ENCODE measurements at regions not wholly inside any gene's neighbourhood (a gene's known extent, or its start where the extent isn't known, plus 50 kb on each side); places are given as distances from the start of the nearest gene placed in this dataset.

DNA sequence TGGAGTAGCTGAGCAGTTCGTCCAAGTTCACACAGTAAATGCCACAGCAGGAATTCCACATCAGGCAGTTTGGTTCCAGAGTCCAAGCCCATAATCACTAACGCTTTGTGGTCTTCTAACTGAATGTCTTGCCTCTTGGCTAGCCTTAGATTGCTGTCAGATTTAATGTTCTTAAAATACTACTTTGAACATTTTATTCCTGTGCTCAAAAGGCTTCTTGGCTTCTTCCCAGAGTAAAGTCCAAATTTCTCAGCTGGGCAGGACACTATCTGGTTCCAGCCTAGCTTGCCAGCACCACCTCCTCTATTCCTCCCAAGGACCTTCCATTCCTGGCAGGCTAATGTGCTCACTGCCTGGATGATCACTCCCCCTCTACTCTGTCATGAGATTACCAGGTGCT lies 256.9 kb downstream of the SQOR start (continued):
- TF ChIP-seq BRCA1 (IDR thresholded peaks at IDR 0.05; ENCODE audit: low read depth, low read length) (no peak), PML (IDR thresholded peaks at IDR 0.05; ENCODE audit: low read length) (no peak)

- no peak for ATAC-seq
- no peak overlapping the region for H3K27ac ChIP-seq (ENCODE audit: control insufficient read depth, insufficient read depth)
- no peak for DNase-seq (ENCODE audit: low read depth, low spot score)
- no peak overlapping the region for H3K9ac ChIP-seq (ENCODE audit: control insufficient read depth, insufficient read depth, low read length)
- no peaks in the 10 kb centered on the region for H3K79me2 ChIP-seq (ENCODE audit: control insufficient read depth, insufficient read depth, low read length)
- no peaks in the 10 kb centered on the region for H3K36me3 ChIP-seq (ENCODE audit: control insufficient read depth in 2 of 2, insufficient read depth in 2 of 2, low read length in 1 of 2)
- no peak overlapping the region for H3K4me2 ChIP-seq (ENCODE audit: control insufficient read depth, insufficient read depth)
- ChIA-PET CTCF (no interaction called here), RAD21 (ENCODE audit: unreplicated experiment) (no interaction called here), POLR2A (no interaction called here), SMC1A (ENCODE audit: uncharacterized antibody, unreplicated experiment) (interaction anchor here (0.6 kb wide), 1 partner anchor 45 kb away, joined by 4 read pairs; no protein-coding TSS in a partner anchor)
- no peaks in the 10 kb centered on the region for H4K20me1 ChIP-seq (ENCODE audit: control insufficient read depth, insufficient read depth)
- H3K9me3 ChIP-seq (replicated peaks; ENCODE audit: control insufficient read depth, insufficient read depth, low read length), result no peaks in the 10 kb centered on the region
- WGBS (ENCODE audit: insufficient coverage, insufficient replicate concordance, low lambda C conversion rate, missing lambda C conversion rate), result 12% methylated on average over 3 of the region's 3 CpGs
- H2AFZ ChIP-seq (ENCODE audit: control insufficient read depth, low read depth, low read length), result no peak overlapping the region
- no peaks in the 10 kb centered on the region for H3K27me3 ChIP-seq (replicated peaks in 1 of 2; ENCODE audit: control insufficient read depth in 2 of 2, insufficient read depth in 2 of 2, low read length in 1 of 2)
- no peak for FAIRE-seq
- BruUV-seq (replicated peaks), result no TSS peak
- no peak overlapping the region for H3K4me3 ChIP-seq
- H3K4me1 ChIP-seq (ENCODE audit: control insufficient read depth, insufficient read depth, low read length), result no peaks in the 10 kb centered on the region
- intact Hi-C loops (cut with micrococcal nuclease; ENCODE audit: unreplicated experiment), result no loop called here
- in situ Hi-C loops (cut with MboI), result no loop called here
- no peak for TF ChIP-seq HDGF (IDR thresholded peaks at IDR 0.05)
- TF ChIP-seq STAT1 (conservative IDR thresholded peaks at IDR 0.05), result no peak
- TF ChIP-seq NFXL1 (IDR thresholded peaks at IDR 0.05; ENCODE audit: borderline replicate concordance), result no peak
- TF ChIP-seq ASH2L (IDR thresholded peaks at IDR 0.05; ENCODE audit: borderline replicate concordance, low read depth), result no peak
- TF ChIP-seq PML (IDR thresholded peaks at IDR 0.05; ENCODE audit: low read length), result no peak
- TF ChIP-seq ZNF622 (IDR thresholded peaks at IDR 0.05), result no peak
- no peak for TF ChIP-seq POLR2AphosphoS2 (IDR thresholded peaks at IDR 0.05; ENCODE audit: low read depth, low read length)
- TF ChIP-seq, protein P1, sequence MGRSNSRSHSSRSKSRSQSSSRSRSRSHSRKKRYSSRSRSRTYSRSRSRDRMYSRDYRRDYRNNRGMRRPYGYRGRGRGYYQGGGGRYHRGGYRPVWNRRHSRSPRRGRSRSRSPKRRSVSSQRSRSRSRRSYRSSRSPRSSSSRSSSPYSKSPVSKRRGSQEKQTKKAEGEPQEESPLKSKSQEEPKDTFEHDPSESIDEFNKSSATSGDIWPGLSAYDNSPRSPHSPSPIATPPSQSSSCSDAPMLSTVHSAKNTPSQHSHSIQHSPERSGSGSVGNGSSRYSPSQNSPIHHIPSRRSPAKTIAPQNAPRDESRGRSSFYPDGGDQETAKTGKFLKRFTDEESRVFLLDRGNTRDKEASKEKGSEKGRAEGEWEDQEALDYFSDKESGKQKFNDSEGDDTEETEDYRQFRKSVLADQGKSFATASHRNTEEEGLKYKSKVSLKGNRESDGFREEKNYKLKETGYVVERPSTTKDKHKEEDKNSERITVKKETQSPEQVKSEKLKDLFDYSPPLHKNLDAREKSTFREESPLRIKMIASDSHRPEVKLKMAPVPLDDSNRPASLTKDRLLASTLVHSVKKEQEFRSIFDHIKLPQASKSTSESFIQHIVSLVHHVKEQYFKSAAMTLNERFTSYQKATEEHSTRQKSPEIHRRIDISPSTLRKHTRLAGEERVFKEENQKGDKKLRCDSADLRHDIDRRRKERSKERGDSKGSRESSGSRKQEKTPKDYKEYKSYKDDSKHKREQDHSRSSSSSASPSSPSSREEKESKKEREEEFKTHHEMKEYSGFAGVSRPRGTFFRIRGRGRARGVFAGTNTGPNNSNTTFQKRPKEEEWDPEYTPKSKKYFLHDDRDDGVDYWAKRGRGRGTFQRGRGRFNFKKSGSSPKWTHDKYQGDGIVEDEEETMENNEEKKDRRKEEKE (IDR thresholded peaks at IDR 0.05), result no peak
- no peak for TF ChIP-seq TBL1XR1 (IDR thresholded peaks at IDR 0.05; ENCODE audit: low read depth, low read length)
- no peak for TF ChIP-seq SMAD5 (IDR thresholded peaks at IDR 0.05; ENCODE audit: low read depth)
- TF ChIP-seq NRF1 (conservative IDR thresholded peaks at IDR 0.05; ENCODE audit: low read depth, low read length), result no peak
- TF ChIP-seq PKNOX1 (IDR thresholded peaks at IDR 0.05), result no peak
- TF ChIP-seq RCOR1 (conservative IDR thresholded peaks at IDR 0.05; ENCODE audit: low read depth, low read length), result no peak
- TF ChIP-seq SIX5 (IDR thresholded peaks at IDR 0.05; ENCODE audit: low read depth, low read length, severe bottlenecking), result no peak
- no peak for TF ChIP-seq CREM (IDR thresholded peaks at IDR 0.05; ENCODE audit: low read depth)
- TF ChIP-seq, protein P2, sequence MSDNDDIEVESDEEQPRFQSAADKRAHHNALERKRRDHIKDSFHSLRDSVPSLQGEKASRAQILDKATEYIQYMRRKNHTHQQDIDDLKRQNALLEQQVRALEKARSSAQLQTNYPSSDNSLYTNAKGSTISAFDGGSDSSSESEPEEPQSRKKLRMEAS (IDR thresholded peaks at IDR 0.05; ENCODE audit: low read depth, low read length), result no peak
- TF ChIP-seq E2F4 (IDR thresholded peaks at IDR 0.05; ENCODE audit: low read depth, low read length), result no peak
- no peak for TF ChIP-seq NR2F1 (conservative IDR thresholded peaks at IDR 0.05)
Observed at GRCh38 chr15:45892182-45892581, 257.4 kb downstream of the SQOR start.

Data from GM12878 (cell line).